GM12878 (cell line): ENCODE measurements at regions not wholly inside any gene's neighbourhood (a gene's known extent, or its start where the extent isn't known, plus 50 kb on each side); places are given as distances from the start of the nearest gene placed in this dataset.

Experiments
- CHD1 ChIP-seq: IDR thresholded peaks from 2 replicates; pipeline ENCODE4 v1.6.1; 2012; ENCODE audit warnings: low read depth, low read length, improper control_type of control experiment
- FOS ChIP-seq: IDR thresholded peaks from 3 replicates; pipeline ENCODE4 v1.6.1; 2011; ENCODE audit warnings: borderline replicate concordance; ENCODE audit not compliant: insufficient read length; ENCODE audit errors: extremely low read depth
- HCFC1 ChIP-seq: fragments of 150-350 bp; IDR thresholded peaks from 2 replicates; pipeline ENCODE4 v1.6.1; 2014; ENCODE audit warnings: low read length
- MEF2A ChIP-seq: IDR thresholded peaks from 2 replicates; pipeline ENCODE4 v1.6.1; 2011; ENCODE audit warnings: low read depth, mild to moderate bottlenecking, low read length, moderate library complexity; ENCODE audit not compliant: insufficient read depth
- RELA ChIP-seq: fragments of 450-650 bp; IDR thresholded peaks from 2 replicates; pipeline ENCODE4 v1.8.0; 2014; ENCODE audit warnings: borderline replicate concordance; ENCODE audit not compliant: partially characterized antibody
- SMAD5 ChIP-seq: IDR thresholded peaks from 2 replicates; pipeline ENCODE4 v1.6.1; 2016; ENCODE audit warnings: antibody characterized with exemption, low read depth
- SPI1 ChIP-seq: IDR thresholded peaks from 2 replicates; pipeline ENCODE4 v1.6.1; 2011; ENCODE audit warnings: low read depth, mild to moderate bottlenecking, low read length, moderate library complexity, borderline replicate concordance; ENCODE audit not compliant: insufficient read depth
- ZNF622 ChIP-seq: fragments of 450-650 bp; IDR thresholded peaks from 2 replicates; pipeline ENCODE4 v1.6.1; 2017; ENCODE audit warnings: mild to moderate bottlenecking, inconsistent platforms
- ZZZ3 ChIP-seq: IDR thresholded peaks from 2 replicates; pipeline ENCODE4 v1.6.1; 2011; ENCODE audit warnings: low read depth; ENCODE audit not compliant: control insufficient read depth, insufficient read length
- TF ChIP-seq, protein P1 (sequence below): IDR thresholded peaks from 2 replicates; pipeline ENCODE4 v1.6.1; 2012; ENCODE audit warnings: mild to moderate bottlenecking, low read depth, low read length
- TF ChIP-seq, protein P2 (sequence below): IDR thresholded peaks from 2 replicates; pipeline ENCODE4 v1.6.1; 2011; ENCODE audit warnings: borderline replicate concordance, low read depth, mild to moderate bottlenecking, moderate library complexity, low read length; ENCODE audit not compliant: insufficient read depth, poor library complexity, severe bottlenecking
- TF ChIP-seq, protein P3 (sequence below): fragments of 450-650 bp; IDR thresholded peaks from 2 replicates; pipeline ENCODE4 v1.6.1; 2017; ENCODE audit warnings: borderline replicate concordance
- TF ChIP-seq, protein P4 (sequence below): IDR thresholded peaks from 2 replicates; pipeline ENCODE4 v1.6.1; 2012; ENCODE audit warnings: improper control_type of control experiment, low read depth, low read length; ENCODE audit not compliant: insufficient replicate concordance
- TF ChIP-seq, protein P5 (sequence below): fragments of 150-350 bp; IDR thresholded peaks from 2 replicates; pipeline ENCODE4 v1.6.1; 2014; ENCODE audit warnings: mild to moderate bottlenecking, low read depth, low read length

DNA sequence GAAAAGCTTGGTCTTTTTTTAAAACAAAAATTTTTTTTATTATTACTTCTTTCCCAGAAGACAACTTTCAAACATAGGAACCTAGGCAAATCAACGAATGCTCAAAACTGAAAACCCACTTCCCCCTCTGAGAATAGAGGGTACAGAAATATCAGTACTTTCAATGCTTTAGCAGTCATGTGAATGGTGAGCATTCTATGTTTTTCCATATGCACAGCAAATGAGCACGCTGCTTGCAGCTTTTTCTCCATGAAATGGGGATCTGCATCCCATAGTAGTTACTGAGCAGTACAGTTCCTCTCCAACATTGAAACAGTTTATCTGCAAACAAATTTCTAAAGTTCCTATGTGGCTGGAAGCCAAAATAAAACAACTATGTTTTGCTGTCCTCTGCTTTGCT, 108.4 kb upstream of the BMP2K start (continued):
- TF ChIP-seq, protein P1, sequence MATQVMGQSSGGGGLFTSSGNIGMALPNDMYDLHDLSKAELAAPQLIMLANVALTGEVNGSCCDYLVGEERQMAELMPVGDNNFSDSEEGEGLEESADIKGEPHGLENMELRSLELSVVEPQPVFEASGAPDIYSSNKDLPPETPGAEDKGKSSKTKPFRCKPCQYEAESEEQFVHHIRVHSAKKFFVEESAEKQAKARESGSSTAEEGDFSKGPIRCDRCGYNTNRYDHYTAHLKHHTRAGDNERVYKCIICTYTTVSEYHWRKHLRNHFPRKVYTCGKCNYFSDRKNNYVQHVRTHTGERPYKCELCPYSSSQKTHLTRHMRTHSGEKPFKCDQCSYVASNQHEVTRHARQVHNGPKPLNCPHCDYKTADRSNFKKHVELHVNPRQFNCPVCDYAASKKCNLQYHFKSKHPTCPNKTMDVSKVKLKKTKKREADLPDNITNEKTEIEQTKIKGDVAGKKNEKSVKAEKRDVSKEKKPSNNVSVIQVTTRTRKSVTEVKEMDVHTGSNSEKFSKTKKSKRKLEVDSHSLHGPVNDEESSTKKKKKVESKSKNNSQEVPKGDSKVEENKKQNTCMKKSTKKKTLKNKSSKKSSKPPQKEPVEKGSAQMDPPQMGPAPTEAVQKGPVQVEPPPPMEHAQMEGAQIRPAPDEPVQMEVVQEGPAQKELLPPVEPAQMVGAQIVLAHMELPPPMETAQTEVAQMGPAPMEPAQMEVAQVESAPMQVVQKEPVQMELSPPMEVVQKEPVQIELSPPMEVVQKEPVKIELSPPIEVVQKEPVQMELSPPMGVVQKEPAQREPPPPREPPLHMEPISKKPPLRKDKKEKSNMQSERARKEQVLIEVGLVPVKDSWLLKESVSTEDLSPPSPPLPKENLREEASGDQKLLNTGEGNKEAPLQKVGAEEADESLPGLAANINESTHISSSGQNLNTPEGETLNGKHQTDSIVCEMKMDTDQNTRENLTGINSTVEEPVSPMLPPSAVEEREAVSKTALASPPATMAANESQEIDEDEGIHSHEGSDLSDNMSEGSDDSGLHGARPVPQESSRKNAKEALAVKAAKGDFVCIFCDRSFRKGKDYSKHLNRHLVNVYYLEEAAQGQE = no peak
- no peak for TF ChIP-seq FOS
- TF ChIP-seq HCFC1 = no peak
- TF ChIP-seq ZNF622 = no peak
- no peak for TF ChIP-seq ZZZ3
- TF ChIP-seq RELA = no peak
- TF ChIP-seq, protein P2, sequence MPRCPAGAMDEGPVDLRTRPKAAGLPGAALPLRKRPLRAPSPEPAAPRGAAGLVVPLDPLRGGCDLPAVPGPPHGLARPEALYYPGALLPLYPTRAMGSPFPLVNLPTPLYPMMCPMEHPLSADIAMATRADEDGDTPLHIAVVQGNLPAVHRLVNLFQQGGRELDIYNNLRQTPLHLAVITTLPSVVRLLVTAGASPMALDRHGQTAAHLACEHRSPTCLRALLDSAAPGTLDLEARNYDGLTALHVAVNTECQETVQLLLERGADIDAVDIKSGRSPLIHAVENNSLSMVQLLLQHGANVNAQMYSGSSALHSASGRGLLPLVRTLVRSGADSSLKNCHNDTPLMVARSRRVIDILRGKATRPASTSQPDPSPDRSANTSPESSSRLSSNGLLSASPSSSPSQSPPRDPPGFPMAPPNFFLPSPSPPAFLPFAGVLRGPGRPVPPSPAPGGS = no peak
- TF ChIP-seq MEF2A = no peak
- TF ChIP-seq, protein P3, sequence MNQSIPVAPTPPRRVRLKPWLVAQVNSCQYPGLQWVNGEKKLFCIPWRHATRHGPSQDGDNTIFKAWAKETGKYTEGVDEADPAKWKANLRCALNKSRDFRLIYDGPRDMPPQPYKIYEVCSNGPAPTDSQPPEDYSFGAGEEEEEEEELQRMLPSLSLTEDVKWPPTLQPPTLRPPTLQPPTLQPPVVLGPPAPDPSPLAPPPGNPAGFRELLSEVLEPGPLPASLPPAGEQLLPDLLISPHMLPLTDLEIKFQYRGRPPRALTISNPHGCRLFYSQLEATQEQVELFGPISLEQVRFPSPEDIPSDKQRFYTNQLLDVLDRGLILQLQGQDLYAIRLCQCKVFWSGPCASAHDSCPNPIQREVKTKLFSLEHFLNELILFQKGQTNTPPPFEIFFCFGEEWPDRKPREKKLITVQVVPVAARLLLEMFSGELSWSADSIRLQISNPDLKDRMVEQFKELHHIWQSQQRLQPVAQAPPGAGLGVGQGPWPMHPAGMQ = no peak
- TF ChIP-seq, protein P4, sequence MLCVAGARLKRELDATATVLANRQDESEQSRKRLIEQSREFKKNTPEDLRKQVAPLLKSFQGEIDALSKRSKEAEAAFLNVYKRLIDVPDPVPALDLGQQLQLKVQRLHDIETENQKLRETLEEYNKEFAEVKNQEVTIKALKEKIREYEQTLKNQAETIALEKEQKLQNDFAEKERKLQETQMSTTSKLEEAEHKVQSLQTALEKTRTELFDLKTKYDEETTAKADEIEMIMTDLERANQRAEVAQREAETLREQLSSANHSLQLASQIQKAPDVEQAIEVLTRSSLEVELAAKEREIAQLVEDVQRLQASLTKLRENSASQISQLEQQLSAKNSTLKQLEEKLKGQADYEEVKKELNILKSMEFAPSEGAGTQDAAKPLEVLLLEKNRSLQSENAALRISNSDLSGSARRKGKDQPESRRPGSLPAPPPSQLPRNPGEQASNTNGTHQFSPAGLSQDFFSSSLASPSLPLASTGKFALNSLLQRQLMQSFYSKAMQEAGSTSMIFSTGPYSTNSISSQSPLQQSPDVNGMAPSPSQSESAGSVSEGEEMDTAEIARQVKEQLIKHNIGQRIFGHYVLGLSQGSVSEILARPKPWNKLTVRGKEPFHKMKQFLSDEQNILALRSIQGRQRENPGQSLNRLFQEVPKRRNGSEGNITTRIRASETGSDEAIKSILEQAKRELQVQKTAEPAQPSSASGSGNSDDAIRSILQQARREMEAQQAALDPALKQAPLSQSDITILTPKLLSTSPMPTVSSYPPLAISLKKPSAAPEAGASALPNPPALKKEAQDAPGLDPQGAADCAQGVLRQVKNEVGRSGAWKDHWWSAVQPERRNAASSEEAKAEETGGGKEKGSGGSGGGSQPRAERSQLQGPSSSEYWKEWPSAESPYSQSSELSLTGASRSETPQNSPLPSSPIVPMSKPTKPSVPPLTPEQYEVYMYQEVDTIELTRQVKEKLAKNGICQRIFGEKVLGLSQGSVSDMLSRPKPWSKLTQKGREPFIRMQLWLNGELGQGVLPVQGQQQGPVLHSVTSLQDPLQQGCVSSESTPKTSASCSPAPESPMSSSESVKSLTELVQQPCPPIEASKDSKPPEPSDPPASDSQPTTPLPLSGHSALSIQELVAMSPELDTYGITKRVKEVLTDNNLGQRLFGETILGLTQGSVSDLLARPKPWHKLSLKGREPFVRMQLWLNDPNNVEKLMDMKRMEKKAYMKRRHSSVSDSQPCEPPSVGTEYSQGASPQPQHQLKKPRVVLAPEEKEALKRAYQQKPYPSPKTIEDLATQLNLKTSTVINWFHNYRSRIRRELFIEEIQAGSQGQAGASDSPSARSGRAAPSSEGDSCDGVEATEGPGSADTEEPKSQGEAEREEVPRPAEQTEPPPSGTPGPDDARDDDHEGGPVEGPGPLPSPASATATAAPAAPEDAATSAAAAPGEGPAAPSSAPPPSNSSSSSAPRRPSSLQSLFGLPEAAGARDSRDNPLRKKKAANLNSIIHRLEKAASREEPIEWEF = no peak
- no peak for TF ChIP-seq SMAD5
- peak; percentile 79 for TF ChIP-seq SPI1
- no peak for TF ChIP-seq CHD1
- TF ChIP-seq, protein P5, sequence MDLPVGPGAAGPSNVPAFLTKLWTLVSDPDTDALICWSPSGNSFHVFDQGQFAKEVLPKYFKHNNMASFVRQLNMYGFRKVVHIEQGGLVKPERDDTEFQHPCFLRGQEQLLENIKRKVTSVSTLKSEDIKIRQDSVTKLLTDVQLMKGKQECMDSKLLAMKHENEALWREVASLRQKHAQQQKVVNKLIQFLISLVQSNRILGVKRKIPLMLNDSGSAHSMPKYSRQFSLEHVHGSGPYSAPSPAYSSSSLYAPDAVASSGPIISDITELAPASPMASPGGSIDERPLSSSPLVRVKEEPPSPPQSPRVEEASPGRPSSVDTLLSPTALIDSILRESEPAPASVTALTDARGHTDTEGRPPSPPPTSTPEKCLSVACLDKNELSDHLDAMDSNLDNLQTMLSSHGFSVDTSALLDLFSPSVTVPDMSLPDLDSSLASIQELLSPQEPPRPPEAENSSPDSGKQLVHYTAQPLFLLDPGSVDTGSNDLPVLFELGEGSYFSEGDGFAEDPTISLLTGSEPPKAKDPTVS = no peak
